Right ventricle myocardium superior (tissue), 1 donor: ENCODE measurements at regions not wholly inside any gene's neighbourhood (a gene's known extent, or its start where the extent isn't known, plus 50 kb on each side); places are given as distances from the start of the nearest gene placed in this dataset.

Source experiments
- ATAC-seq: fragments of 200-7000 bp; cut with Tn5 transposase; one replicate; pipeline ENCODE4 v1.9.1; 2020; ENCODE audit warnings: mild to moderate bottlenecking; ENCODE audit not compliant: poor library complexity
- DNase-seq: peaks from one replicate; pipeline ENCODE4 v3.0.0-alpha.2; 2020
- intact Hi-C: fragments of 100-400 bp; cut with DNase I; formaldehyde crosslinking; loops from one replicate; pipeline ENCODE4 v1.11.2; 2022
- donor health status: DM: no; HTN: yes; CAD: no; lungs with severe emphysema.

DNA sequence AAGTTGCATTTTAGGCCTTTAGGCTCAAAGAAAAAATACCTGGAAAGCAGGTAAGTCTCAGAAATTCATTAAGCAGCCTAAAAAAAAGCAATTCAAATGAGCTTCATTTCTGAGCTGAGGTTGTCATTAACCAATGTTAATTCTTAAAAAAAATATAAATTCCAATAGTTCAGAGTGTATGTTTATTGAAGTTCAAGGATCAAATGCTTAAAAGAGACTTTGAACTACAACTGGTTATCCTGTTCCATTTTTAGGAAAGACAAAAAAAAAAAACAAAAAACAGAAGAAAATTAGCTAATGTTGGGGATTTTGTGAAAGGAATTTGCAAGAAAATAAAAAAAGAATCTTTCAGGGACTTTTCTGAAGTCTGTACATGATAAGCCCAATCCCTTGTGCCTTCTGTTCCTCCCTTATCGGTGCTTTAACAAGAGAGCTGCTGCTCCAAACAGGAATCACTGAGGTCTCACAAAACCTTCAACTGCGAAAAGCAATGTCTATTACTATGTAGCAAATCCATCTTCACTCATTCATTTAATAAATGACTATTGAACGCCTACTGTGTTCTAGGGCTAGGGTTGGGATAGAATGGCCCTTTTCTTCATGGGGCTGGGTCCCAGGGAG is 90.3 kb downstream of the FOXF2 start:
- intact Hi-C loops = no loop called here
- no peak for ATAC-seq
- no peak for DNase-seq

DNA sequence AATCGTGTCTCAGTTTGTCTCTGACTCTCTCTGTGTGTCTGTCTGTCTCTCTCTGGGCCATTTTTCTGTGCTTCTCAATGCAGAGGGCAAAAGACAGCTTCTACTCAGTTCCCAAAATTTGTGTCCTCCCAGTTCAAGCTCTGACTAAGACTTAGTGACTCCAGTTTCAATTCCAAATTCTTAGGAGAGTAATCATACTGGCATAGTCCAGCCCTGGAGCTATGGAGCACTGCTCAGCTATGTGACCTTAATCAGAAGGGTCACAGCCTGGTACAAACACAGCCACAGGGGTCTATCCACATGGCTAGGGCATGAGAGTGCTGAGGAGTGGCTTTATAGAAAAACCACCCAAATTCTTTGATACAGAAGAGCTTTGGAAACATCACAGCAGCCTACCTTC is 91.9 kb downstream of the FOXF2 start:
- ATAC-seq = no peak
- no peak for DNase-seq
- intact Hi-C loops = no loop called here

DNA sequence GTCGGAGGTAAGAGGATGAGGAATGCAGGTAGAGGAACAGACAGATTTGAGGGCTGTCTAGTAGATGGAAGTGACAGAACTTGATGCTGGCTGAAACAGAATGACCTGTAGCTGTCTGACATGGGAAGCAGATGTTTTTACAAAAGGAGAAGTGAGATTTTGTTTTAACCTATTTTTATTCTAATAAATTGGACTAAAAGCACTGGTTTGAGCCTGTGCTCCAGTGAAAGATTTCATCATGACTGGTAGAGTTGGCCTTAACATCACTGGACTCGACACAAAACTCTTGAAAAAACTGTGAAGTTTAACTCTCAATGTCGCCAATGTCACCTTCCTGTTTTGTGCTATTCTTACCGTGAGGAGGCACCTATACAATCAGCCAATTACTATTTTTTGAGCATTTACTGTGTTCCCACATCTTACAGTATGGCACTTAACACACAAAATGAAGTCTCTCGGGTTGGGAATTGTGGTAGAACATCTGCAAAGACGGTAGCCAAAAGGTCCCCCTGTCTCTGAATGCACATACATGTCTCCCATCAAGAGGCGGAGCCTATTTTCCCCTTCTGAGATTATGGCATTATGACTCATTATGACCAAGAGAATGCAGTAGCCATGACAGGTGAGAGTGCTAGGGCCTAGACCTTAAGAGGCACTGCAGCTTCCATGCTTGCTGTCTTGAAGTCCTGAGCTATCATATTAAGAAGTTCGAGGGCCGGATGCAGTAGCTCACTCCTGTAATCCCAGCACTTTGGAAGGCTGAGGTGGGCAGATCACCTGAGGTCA is 93.2 kb downstream of the FOXF2 start:
- intact Hi-C loops = no loop called here
- ATAC-seq (no peak), DNase-seq (no peak)

DNA sequence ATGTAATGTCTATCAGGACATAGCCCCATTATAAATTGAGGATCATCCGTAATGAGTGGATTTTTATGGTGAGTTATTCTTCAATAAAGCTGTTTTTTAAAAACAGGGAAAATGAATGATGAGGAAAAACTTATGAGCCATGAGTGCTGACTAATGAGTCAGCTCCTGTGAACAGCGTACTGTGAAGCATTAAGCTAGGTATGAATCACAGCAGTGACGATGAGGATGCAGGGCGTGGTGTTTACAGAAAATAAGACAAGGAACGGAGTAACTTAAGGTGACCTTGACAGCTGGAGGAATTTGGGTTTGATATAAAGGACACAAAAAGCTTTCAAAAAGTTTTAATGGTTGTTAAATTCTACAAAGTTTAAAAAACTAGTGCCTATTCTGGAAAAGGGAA is 96.3 kb downstream of the FOXF2 start:
- intact Hi-C loops = no loop called here
- ATAC-seq = no peak

DNA sequence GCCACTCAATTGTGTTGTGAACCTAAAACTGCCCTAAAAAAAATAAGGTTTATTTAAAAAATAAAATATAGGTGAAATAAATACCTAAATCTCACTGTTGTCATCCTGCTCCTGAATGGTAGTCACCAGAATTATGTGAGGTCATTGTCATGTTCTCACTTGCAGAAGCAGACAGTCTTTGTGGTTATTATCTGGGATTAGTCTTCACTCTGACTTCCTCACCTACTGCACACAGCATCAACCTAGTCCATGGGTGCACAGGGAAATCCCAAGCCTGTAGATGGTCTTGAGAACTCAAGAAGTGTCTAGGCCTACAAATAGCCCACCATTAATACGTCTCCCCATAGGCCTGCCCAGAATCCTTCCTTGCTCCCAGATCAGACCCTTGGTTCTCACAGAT is 97.0 kb downstream of the FOXF2 start:
- ATAC-seq = no peak
- no peak for DNase-seq
- intact Hi-C loops = no loop called here

More for the DNA sequence above, 96.3 kb downstream of the FOXF2 start:
- DNase-seq = no peak

DNA sequence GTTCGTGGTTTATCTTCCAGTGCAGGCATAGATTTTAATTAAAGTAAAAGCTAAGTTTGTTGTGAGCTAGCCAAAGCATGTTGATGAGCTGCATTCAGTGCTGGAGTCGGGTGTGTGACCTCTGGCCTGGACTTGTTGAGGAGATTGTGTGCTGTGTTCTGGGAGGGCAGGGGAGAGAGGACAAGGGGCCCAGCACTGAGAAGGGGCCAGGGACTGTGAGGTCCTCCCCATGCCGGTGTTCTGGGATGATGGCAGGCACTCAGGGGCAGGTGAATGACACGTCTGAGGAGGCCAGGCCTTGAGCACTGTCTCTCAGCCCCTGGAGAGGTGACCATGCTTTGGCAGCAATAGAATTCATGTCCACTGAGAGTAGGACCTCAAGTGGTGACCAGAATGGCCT is 97.9 kb downstream of the FOXF2 start:
- DNase-seq (no peak), ATAC-seq (no peak)
- intact Hi-C loops = no loop called here

DNA sequence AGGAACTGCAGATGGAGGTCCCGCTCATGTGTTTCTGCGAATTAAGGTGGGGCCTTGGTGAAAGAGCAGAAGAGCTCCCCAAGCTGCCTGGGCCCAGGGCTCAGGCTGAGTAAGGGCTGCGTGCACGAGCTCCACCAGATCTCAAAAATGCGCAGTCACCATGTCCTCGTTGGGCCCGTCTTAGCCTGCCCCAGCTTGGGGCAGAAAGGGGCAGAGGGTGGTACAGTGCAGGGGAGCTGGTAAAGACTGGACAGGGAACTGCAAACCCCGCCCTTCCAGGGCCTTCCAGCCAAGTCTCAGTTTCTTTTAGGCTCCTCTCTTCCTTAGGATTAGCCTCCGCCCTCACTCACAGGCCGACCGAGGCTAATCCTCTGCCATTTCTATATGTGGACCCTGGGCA is 101.6 kb downstream of the FOXF2 start:
- no peak for DNase-seq
- intact Hi-C loops = no loop called here
- ATAC-seq = no peak

DNA sequence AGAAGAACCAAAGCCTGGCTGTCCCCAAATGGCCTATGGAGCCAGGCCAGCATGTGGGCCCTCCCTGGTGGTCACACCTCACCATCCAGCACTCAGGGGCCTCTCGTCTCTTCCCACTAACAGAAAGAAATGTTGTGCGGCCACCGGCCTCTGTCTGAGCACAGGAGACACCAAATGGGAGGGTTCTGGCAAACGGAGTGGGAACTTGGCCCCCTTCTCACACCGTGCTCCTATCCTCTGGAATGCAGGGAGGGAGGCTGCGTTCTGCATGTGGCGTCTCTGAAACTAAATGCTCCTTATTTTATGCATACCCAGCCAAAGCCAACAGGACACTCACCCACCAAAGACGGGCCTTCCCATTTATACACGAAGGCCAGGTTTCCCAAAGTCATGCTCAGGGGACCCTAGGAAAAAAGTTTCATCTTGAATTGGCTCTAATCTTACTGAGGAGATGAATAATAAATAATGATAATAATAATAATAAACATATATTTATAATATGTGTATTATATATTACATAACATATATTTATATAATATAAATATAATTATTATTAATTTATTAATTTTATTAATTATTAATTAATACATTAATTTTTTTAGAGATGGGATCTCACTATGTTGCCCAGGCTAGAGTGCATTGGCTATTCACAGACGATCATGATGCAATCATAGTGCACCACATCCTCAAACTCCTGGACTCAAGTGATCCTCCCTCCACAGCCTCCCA is 102.4 kb downstream of the FOXF2 start:
- intact Hi-C loops = no loop called here

DNA sequence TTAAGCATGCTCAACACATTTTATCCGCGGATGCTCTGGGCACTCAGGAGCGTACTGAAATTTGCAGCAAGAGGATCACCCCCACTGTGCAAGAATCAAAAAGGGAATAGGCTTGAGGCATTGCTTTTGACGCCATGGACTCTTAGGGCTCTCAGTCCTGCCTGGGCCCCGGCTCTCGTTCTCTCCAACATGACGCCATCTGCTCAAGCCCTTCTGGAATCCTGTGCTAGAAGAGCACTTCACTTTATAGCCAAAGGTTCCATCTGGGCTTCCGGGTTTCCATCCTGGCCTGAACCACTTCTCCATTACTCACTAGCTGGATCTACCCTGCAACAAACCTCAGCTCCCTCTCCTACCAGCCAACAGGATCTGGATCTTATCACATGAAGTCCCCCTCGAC is 105.3 kb downstream of the FOXF2 start:
- ATAC-seq = no peak
- intact Hi-C loops = no loop called here
- no peak for DNase-seq

More for the DNA sequence above, 102.4 kb downstream of the FOXF2 start:
- ATAC-seq = no peak
- no peak for DNase-seq

DNA sequence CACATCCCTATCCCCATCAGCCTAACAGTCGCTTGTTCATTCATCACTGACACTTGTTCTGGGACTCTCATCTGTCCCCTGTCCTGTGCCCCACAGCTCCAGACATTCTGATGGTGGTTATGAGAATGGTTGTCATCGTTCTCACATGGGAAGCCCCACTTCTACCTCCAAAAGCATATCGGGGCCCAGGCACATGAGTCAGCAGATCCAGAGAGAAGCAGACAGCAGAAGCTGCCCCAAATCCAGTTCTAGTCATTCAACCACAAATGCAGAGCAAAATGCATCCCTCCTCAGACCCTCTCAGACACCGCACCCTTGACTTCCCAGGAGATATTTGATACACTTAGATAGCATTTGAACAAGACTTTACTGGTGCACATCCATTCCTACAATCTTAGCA is 106.0 kb downstream of the FOXF2 start:
- DNase-seq (no peak), ATAC-seq (no peak)
- intact Hi-C loops = no loop called here

DNA sequence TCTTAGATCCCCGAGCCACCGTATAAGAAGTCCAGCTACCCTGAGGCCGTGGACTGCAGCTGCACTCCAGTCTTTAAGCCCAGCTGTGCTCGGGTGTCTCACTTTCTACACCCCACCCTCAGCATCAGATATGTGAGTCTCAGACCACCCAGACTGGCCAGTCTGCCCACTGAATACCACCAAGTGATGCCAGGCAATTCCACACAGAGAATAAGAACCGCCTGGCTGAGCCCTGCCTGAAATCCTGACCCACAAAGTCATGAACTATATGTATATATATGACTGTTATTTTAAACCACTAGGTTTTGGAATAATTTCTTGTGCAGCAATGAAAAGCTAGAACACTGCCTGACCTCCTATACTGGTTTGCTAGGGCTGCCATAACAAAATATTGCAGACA is 106.7 kb downstream of the FOXF2 start:
- DNase-seq (no peak), ATAC-seq (no peak)
- intact Hi-C loops = no loop called here

DNA sequence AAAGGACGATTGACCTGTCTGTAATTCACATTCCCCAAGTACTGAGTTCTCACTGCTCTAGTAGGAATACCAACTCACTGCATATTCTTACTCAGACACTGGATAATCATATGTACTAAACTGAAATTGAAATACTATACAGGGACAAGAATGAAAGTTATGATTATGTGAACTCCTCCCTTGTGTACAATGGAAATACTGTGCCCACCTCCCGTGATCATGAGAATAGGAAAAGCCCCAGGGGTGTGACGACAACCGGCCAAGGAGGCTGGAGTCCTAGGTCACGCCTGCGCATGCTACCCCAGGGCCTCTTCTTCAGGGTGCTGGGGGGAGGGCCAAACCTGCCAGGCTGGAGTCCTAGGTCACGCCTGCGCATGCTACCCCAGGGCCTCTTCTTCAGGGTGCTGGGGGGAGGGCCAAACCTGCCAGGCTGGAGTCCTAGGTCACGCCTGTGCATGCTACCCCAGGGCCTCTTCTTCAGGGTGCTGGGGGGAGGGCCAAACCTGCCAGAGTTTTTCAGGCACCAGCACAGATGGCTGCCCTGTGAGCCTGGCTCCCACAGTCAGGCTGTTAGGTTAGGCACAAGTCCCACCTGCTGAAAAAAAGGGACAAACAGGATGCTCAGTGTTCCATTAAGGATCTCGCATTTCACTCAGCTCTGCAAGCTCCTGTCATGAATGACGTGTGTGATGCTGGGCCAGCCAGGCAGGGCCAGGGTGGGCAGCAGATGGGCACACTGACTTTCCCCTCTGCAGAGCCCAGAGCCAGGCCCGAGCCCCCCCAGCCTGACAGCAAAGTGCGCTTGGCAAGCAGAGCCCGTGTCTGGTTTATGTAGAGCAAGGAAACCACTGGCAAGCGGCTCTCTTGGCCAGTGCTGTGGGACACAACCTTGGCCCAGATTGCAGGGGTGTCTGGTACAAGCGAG is 107.7 kb downstream of the FOXF2 start:
- peak; percentile 75 for DNase-seq
- intact Hi-C loops = no loop called here

DNA sequence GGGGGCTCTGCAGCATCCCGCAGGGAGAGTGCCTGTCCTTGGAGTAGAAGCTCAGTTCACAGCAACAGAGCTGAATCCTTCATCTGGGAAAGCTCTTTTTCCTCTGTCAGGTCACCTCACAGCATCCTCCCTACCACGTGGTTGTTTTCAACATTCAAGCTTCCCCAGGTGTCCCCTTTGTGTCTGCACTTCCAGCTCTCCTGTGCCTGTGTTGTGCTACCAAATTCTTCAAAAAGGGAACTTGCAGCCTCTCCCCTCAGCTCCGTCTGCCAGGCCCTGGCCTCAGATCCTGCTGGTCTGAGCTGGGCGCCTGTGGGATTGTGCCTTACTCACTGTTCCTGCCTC is 108.4 kb downstream of the FOXF2 start:
- no peak for ATAC-seq

More for the DNA sequence above, 107.7 kb downstream of the FOXF2 start:
- ATAC-seq = peak; percentile 90

DNA sequence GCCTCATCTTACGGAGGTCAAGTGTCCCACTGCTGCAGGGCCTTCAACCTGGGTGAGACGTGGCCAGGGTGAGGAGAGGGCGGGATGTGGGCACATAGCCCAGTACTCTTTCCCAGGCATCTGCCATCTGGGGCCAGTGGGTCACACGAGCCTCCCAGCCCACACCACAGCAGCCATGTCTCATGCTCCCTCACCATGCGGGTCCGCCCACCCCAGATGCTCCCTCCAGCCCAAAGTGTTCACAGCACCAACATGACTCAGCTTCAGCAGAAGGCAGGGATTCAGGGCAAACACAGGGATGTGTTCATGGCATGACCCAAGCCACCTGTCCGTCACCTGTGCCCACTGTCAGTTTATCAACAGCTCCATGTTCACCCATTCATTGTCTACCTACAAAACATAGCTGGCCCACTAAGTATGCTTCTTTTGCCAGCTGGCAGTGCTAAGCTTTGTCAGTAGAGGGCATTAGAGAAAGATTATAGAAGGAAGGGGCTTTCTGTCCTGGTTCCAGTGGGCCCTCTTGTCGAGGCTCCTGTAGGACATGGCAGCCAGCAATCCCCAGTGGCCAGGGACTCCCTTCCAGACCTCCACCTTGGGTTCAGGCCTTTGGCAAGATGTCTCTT is 109.2 kb downstream of the FOXF2 start:
- ATAC-seq = no peak
- intact Hi-C loops = no loop called here
- DNase-seq = no peak

More for the DNA sequence above, 108.4 kb downstream of the FOXF2 start:
- no peak for DNase-seq
- intact Hi-C loops = no loop called here

DNA sequence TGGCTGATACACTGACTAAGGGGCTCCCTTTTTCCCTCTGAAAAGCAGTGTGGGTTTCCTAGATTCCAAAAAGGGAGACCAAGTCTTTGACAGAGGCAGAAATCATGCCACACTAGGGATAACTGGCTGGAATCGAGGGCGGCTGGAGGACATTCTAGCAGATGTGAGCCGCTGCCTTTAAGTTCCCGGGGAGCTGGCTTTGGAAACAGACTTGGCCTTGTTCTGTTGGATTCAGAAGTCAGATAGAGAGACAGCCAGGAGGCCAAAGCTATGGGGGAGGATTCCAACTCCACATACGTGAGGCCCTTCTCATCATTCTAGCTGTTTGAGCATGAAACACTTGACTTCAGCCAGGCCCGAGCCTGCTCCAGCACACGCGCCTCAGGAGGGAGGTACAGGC is 109.9 kb upstream of the FOXC1 start:
- ATAC-seq = peak; percentile 4

DNA sequence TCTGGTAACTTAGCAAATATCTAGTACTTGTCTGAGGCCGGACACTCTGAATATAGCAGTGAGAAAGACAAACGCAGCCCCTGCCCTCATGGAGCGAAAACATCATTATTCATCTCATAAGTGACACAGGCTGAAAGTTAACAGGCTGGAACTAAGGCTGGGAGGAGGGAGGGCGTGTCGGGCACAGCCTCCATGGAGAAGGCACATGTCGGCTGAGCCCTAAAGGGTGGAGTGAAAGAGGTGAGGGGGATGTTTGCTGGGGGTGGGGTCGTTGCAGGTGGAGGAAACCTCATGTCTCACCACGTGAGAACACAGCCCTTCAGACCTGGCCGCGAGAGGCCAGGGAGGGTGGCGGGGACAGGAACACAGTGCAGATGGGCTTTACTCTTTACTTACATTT is 108.8 kb upstream of the FOXC1 start:
- intact Hi-C loops = no loop called here
- ATAC-seq = no peak
- DNase-seq = no peak

More for the DNA sequence above, 109.9 kb upstream of the FOXC1 start:
- intact Hi-C loops = no loop called here
- DNase-seq = peak; percentile 52

DNA sequence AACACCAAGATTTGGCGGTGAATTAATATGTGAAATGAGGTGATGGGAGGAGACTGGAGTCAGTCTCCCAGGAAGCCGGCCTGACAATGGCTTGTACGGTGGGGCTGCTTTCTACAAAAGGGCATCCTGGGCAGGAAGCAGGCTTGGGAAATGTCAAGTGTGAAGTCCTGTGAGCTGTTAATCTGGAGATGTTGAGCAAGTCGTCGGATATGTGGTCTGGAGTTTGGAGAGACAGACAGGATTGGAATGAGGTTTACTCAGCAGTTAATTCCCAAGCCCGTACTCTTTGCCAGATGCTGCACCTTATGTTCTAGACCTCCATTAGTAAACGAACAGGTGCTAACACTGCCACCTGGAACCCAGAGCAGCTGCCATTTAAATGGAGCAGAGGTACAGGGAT is 107.7 kb upstream of the FOXC1 start:
- intact Hi-C loops = no loop called here
- DNase-seq = no peak
- ATAC-seq = no peak

DNA sequence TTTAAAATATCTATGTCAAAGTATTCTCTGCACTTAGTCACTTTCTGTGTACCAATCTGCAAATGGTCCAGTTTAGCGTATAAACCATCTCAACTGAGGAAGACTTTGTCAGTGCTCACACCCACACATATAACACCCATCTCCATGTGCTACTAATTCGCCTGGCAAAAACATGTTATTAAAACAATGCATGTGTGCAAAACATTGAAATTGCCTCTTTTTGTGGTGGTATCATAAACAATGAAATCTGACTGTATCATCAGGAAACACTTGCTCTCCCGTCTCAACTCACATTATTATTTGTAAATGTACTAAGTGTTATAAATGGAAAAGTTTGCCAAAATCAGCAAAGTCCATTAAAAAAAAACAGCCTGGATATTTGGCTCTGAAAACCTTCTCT is 105.9 kb upstream of the FOXC1 start:
- ATAC-seq (peak; percentile 13), DNase-seq (no peak)
- intact Hi-C loops = no loop called here

DNA sequence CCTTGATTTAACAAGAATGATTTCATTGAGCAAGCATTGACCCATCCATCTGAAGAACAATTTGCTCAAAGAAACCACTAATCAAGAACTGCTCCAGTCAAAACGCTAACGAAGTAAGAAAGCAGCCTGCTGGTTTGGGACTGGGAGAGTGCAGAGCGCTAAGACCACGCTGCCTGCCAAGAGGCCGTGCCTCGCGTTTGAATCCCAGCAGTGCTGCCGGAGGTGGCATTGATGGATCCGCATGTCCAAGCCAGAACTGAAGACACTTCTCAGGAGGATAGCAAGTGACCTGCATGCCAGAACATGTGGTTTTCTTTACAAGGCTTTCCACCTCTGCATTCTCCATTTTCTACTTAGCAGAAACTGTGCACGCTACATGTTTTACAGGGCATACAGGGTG is 105.2 kb upstream of the FOXC1 start:
- DNase-seq = no peak
- peak; percentile 59 for ATAC-seq
- intact Hi-C loops = no loop called here
